ENCODE measurements at regions not wholly inside any gene's neighbourhood (a gene's known extent, or its start where the extent isn't known, plus 50 kb on each side); places are given as distances from the start of the nearest gene placed in this dataset.
A peak's percentile ranks its signal among the peaks of the same experiment; 100 is the strongest.

DNA sequence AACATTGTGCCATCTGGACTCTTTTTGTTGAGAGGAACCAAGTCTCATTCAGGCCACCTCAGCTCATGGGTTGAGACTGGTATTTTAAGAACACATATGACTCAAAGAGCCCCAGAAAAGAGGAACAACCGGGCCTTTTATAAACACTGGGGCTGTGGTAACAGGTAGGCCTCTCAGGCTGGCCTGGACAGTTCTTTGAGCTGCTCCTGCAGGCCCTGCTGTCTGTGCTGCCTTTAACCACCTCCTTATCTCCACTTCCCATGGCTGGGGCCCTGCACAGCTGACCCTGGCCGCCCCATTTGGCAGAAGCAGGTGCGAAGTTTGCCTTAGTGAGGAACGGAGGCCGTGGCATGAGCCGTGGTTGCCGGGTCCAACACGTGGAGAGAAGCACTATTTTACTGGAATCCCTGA is 163.3 kb downstream of the RHOU start:
- Mint-ChIP-seq H3K27me3 (ENCODE audit: unreplicated experiment) (peaks cover 13% of the 10 kb centered on the region), H3K4me3 (ENCODE audit: unreplicated experiment) (no peak overlapping the region), H3K4me1 (ENCODE audit: unreplicated experiment) (peaks cover 40% of the 10 kb centered on the region), H3K36me3 (ENCODE audit: unreplicated experiment) (no peaks in the 10 kb centered on the region), H3K27ac (ENCODE audit: unreplicated experiment) (no peak overlapping the region), H3K9me3 (ENCODE audit: unreplicated experiment) (no peaks in the 10 kb centered on the region)
- peak; percentile 57 for DNase-seq (ENCODE audit: extremely low spot score, unreplicated experiment)
- TF ChIP-seq, protein P1, sequence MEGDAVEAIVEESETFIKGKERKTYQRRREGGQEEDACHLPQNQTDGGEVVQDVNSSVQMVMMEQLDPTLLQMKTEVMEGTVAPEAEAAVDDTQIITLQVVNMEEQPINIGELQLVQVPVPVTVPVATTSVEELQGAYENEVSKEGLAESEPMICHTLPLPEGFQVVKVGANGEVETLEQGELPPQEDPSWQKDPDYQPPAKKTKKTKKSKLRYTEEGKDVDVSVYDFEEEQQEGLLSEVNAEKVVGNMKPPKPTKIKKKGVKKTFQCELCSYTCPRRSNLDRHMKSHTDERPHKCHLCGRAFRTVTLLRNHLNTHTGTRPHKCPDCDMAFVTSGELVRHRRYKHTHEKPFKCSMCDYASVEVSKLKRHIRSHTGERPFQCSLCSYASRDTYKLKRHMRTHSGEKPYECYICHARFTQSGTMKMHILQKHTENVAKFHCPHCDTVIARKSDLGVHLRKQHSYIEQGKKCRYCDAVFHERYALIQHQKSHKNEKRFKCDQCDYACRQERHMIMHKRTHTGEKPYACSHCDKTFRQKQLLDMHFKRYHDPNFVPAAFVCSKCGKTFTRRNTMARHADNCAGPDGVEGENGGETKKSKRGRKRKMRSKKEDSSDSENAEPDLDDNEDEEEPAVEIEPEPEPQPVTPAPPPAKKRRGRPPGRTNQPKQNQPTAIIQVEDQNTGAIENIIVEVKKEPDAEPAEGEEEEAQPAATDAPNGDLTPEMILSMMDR (IDR thresholded peaks at IDR 0.05) = no peak

DNA sequence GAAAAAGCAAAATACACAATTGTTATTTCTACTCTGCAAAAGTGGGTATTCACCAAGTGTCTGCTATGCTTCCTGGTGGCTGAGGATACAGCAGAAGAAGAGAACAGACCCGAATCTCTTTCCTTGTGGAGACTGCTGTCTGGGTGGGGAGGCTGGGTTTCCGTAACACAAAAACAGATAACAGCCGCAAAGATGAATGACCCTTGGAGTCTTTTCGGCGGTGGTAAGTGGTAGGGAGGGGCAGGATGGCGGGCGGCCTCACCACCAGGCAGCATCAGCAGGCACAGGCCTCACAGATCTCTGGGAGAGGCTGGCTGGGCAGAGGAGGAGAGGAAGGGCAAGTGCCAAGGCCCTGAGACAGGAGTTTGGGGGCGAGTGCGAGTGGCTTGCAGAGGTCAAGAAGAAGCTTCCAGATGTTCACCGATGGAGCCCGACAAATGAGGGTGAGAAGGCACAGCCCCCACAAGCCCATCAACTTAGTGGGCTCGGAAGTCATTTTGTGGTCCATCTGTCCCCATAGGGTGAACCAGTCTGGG is 164.2 kb downstream of the RHOU start:
- no peaks in the 10 kb centered on the region for H3K9me3 Mint-ChIP-seq (ENCODE audit: unreplicated experiment)
- no peak overlapping the region for H3K27ac Mint-ChIP-seq (ENCODE audit: unreplicated experiment)
- H3K27me3 Mint-ChIP-seq (ENCODE audit: unreplicated experiment) = peaks cover 9% of the 10 kb centered on the region
- DNase-seq (ENCODE audit: extremely low spot score, unreplicated experiment) = peak; percentile 57
- peaks cover 43% of the 10 kb centered on the region for H3K4me1 Mint-ChIP-seq (ENCODE audit: unreplicated experiment)
- TF ChIP-seq, protein P1 (IDR thresholded peaks at IDR 0.05) = no peak
- no peaks in the 10 kb centered on the region for H3K36me3 Mint-ChIP-seq (ENCODE audit: unreplicated experiment)
- no peak overlapping the region for H3K4me3 Mint-ChIP-seq (ENCODE audit: unreplicated experiment)

DNA sequence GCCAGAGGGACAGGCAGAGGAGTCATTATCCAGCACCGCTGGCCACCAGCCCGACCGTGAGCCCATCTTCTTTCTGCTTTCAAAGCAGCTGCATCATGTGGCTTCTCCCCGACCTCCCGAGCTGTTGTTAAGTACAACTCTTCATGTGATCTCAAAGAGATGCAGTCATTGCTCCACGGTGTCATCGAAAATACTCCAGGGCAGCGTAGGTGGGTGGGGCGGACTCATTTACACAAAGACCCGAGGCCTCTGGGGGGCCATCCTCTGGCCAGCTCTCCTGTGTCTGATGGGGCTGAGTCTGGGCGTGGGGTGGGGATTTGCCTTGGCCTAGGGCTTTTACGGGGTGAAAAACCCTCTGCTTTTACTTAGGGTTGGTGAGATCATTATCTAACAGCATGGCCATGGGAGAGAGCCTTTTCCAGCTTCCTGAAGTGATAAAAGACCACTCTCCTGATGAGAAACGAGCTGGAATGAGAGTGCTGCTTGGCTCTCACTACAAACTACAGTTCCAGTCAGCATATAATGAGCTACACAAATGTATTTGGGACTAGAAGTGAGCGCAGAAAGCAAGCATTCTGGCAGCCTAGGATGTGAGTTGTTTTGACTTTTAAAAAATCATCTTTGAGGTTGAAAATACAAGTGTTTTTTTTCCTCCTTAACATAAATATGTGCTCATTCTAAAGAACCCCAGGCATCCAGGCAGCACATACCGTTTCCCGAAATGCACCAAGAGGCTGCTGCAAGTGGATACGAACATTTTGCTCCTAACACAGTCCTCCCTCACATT is 165.0 kb downstream of the RHOU start:
- DNase-seq (ENCODE audit: extremely low spot score, unreplicated experiment) = peak; percentile 73
- Mint-ChIP-seq H3K27me3 (ENCODE audit: unreplicated experiment) (peaks cover 12% of the 10 kb centered on the region), H3K27ac (ENCODE audit: unreplicated experiment) (peak overlapping the region; percentile 52), H3K4me1 (ENCODE audit: unreplicated experiment) (peaks cover 43% of the 10 kb centered on the region), H3K36me3 (ENCODE audit: unreplicated experiment) (no peaks in the 10 kb centered on the region), H3K4me3 (ENCODE audit: unreplicated experiment) (no peak overlapping the region), H3K9me3 (ENCODE audit: unreplicated experiment) (no peaks in the 10 kb centered on the region)
- TF ChIP-seq, protein P1 (IDR thresholded peaks at IDR 0.05) = no peak

DNA sequence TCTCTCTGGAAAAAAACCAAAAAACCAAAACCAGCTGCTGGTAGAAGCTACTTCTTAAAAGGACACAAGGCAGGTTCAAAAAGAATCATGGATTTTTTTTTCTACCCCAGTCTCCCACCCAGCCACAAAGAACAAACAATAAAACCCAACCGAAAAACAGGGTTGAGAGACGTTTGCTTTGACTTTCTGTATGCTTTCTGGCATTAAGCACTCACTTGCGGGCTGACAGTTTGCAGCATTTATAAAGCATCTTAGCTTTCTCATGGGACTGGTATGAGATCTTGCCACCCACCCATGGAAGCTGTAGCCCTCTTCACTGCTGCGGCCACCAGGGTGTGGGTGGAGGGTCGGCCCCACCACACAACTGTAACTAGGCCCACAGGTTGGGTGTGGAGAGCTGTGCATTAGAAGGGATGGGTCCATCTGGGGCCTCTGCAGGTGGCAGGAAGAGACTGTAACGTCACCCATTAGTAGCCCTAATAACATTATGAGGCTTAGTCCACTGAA is 165.7 kb downstream of the RHOU start:
- peak; percentile 42 for DNase-seq (ENCODE audit: extremely low spot score, unreplicated experiment)

More for the DNA sequence above, 165.7 kb downstream of the RHOU start:
- TF ChIP-seq, protein P1 (IDR thresholded peaks at IDR 0.05) = no peak
- Mint-ChIP-seq H3K27ac (ENCODE audit: unreplicated experiment) (peak overlapping the region; percentile 52), H3K4me3 (ENCODE audit: unreplicated experiment) (no peak overlapping the region), H3K9me3 (ENCODE audit: unreplicated experiment) (no peaks in the 10 kb centered on the region), H3K4me1 (ENCODE audit: unreplicated experiment) (peaks cover 43% of the 10 kb centered on the region), H3K36me3 (ENCODE audit: unreplicated experiment) (no peaks in the 10 kb centered on the region), H3K27me3 (ENCODE audit: unreplicated experiment) (peaks cover 17% of the 10 kb centered on the region)

Measured in osteocyte (in vitro differentiated cells).